DMS79 treated with DMSO at 0.1 percent for 48 hours (cell line): ENCODE measurements at regions not wholly inside any gene's neighbourhood (a gene's known extent, or its start where the extent isn't known, plus 50 kb on each side); places are given as distances from the start of the nearest gene placed in this dataset.
"Not testable (repeated sequence)": the region's sequence is repeated elsewhere in the genome, so short reads cannot be mapped to it uniquely, and the experiment has no call there.

Experiments
- DNase-seq: peaks from one replicate; lab custom pipeline; 2025; lab: John Stamatoyannopoulos, UW

GRCh38 chr5:8805653-8806052, 740.2 kb downstream of the SEMA5A start:
- no peak for DNase-seq

- no peak for DNase-seq
Observed at GRCh38 chr5:8807636-8808035, 738.2 kb downstream of the SEMA5A start.

GRCh38 chr5:8811581-8811980, 734.3 kb downstream of the SEMA5A start:
- no peak for DNase-seq

- DNase-seq: no peak
Observed at GRCh38 chr5:8813180-8813579, 732.7 kb downstream of the SEMA5A start.

- no peak for DNase-seq
Observed at GRCh38 chr5:8814105-8814504, 731.8 kb downstream of the SEMA5A start.

- DNase-seq: no peak
Observed at GRCh38 chr5:8824371-8824770, 721.5 kb downstream of the SEMA5A start.

- no peak for DNase-seq
Observed at GRCh38 chr5:8825139-8825757, 720.6 kb downstream of the SEMA5A start.

- no peak for DNase-seq
Observed at GRCh38 chr5:8826508-8826907, 719.4 kb downstream of the SEMA5A start.

GRCh38 chr5:8827696-8828095, 718.2 kb downstream of the SEMA5A start:
- DNase-seq: no peak

- no peak for DNase-seq
Observed at GRCh38 chr5:8828596-8829322, 717.1 kb downstream of the SEMA5A start.

- DNase-seq: no peak
Observed at GRCh38 chr5:8829323-8830029, 716.4 kb downstream of the SEMA5A start.

GRCh38 chr5:8831251-8831650, 714.6 kb downstream of the SEMA5A start:
- no peak for DNase-seq

- DNase-seq: no peak
Observed at GRCh38 chr5:8831854-8832253, 714.0 kb downstream of the SEMA5A start.

- DNase-seq: no peak
Observed at GRCh38 chr5:8839361-8840055, 706.4 kb downstream of the SEMA5A start.

- no peak for DNase-seq
Observed at GRCh38 chr5:8840237-8840636, 705.6 kb downstream of the SEMA5A start.

- not testable (repeated sequence) for DNase-seq
Observed at GRCh38 chr5:8840746-8841145, 705.1 kb downstream of the SEMA5A start.

GRCh38 chr5:8842971-8843551, 702.8 kb downstream of the SEMA5A start:
- peak; percentile 87 for DNase-seq

GRCh38 chr5:8843771-8844170, 702.1 kb downstream of the SEMA5A start:
- DNase-seq: peak; percentile 96

GRCh38 chr5:8844206-8844605, 701.7 kb downstream of the SEMA5A start:
- no peak for DNase-seq

- no peak for DNase-seq
Observed at GRCh38 chr5:8844847-8845246, 701.0 kb downstream of the SEMA5A start.

GRCh38 chr5:8845296-8845695, 700.6 kb downstream of the SEMA5A start:
- no peak for DNase-seq

- no peak for DNase-seq
Observed at GRCh38 chr5:8848366-8848765, 697.5 kb downstream of the SEMA5A start.
